ENCODE measurements at regions not wholly inside any gene's neighbourhood (a gene's known extent, or its start where the extent isn't known, plus 50 kb on each side); places are given as distances from the start of the nearest gene placed in this dataset.

GRCh38 chr11:116211147-116211546 is 561.6 kb downstream of the BUD13 start:
- no peak for DNase-seq

GRCh38 chr11:116210663-116211062 is 562.1 kb downstream of the BUD13 start:
- no peak for DNase-seq

GRCh38 chr11:116209255-116209654 is 563.5 kb downstream of the BUD13 start:
- no peak for DNase-seq

DNA sequence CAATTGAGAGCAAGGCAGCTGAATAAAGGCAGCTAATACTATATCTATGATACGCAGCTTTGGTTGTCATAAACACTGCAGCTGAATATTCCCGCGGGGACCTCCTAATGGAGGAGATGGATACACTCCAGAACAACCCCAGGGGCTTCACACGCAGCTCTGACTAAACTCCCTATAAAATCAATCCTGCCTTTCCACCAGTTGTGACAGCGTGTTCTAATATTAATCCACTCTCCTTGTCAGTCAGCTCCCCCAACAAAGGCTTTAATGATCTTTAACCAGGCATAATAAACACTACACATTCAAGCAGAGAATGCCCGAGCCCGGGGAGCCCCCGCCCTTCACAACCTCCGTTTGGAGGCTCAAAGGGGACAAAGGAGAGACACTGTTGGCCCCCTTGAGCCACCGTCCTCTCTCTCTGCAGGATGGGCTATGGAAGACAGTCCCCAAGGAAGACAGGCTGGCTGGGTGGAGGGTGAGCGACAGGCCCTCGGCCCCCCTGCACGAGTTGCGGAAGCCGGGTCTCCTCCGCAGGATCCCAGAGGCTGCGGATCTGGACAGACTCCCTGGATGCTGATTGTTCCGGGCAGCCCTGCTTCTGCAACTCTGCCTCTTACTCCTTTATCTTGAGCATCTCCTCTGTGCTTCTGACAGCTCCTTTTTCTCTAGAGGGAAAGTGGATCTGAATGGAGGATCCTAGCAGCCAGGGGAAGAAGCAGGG is 565.2 kb downstream of the BUD13 start:
- DNase-seq = no peak

DNA sequence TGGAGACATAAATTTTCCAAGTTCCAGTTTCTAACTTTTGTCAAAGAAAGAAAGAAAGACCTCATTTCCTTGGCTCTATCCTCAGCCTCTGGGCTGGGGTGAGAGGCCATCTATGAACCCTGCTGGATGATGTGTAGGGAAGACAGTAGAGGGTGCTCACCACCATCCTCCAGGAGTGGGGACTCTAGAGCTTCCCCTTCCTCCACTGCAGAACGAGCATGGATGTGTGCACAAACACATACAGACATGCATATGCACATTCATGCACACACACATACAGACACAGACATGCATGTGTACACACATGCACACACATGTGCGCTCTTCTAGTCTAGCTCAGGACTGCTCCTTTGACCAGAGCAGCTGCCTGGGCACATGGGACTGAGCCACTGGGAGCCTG is 565.8 kb downstream of the BUD13 start:
- no peak for DNase-seq

GRCh38 chr11:116202922-116203321 is 569.9 kb downstream of the BUD13 start:
- DNase-seq = no peak

DNA sequence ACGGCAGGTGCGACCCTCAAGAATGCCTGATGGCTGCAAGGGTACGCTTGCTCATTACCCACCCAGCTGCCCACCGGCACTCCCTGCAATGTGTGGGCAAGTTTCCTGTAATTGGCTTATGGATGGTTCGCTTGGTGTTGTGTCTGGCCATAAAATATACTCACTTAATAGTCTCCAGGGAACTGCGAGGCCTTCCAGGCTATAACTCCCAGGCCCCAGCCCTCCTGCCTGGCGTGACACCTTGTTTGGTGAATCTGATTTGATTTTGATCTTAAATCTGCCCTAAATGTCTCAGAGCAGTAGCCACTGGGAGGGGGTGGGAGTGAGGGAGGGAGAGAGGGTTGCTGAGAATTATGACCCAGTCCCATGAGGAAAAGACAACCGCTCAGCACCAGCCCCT is 572.2 kb downstream of the BUD13 start:
- no peak for DNase-seq

DNA sequence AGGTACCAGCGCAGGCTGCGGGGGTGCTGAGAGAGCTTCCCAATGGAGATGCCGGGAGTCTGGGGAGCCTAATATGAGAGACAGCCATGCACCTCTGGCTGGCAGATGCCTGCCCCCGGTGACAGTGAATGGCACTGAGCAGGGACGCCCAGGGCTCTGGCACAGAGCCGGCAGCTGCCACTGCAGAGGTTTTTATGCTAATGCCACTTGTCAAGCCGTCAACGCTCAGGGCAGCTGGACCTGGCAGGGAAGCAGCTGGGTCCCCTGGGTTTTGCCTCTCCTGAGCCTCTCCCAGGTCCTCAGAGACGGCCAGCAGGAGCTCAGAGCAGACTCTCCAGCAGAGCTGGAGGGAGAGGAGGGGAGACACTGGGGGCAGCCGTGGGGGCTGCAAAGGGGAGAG is 573.6 kb downstream of the BUD13 start:
- no peak for DNase-seq

GRCh38 chr11:116194156-116194904 is 578.5 kb downstream of the BUD13 start:
- peak; percentile 76 for DNase-seq

DNA sequence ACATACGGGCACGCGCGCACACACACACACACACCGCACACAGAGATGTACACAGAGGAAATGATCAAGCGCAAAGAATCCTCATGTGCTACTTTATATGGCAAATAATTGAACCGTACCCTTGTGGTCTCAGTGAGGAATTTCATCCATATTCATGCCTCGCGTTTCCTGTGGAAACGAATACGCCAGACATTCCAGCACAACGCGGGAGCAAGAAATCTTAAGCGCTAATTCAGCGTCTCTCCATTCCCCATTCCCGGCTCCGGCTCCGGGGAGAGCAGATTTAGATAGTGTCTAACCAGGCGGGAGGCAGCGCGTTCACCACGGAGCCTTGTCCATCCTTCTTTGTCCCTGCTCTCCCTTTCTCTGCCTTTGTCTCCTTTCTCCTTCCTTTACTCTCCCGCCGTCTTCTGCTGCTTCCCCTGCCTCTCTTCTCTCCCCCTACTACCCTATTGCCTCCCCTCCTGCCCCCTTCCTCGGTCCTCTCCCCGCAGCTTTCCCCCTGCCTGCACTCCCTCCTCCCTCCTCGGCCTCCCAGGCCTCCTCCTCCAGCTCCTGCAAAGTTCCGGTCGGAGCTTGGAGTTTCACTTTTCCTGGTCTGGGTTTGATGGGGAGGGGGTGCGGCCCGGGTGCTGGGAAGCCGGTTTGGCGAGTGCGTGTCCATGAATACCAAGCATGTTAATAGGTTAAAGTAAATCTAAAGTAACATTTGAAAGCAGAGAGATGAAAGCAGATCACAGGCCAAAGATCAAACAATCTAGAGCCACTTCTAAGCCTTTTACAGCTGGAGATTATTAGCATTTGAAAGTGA is 579.3 kb downstream of the BUD13 start:
- DNase-seq = peak; percentile 84

- peak; percentile 77 for DNase-seq
Observed at GRCh38 chr11:116192509-116193210, 580.1 kb downstream of the BUD13 start.

DNA sequence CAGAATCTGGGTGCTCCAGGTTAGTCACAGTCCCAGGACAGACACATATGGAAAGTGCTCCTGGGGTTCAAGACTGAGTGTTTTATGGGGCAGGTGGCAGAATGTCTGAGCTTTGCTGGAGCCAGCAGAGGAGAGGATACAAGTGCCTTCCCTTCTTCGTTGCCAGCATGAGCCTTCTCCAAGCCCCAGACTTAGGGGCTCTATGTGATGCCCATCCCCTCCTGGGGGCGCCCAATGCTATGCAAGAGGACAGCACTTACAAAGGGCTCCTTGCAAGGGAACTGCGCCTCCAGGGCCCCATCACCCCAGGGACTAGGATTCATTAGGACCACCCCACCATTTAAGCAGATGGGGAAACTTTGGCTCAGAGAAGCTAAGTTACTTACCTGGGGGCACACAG is 581.9 kb downstream of the BUD13 start:
- DNase-seq = no peak

DNA sequence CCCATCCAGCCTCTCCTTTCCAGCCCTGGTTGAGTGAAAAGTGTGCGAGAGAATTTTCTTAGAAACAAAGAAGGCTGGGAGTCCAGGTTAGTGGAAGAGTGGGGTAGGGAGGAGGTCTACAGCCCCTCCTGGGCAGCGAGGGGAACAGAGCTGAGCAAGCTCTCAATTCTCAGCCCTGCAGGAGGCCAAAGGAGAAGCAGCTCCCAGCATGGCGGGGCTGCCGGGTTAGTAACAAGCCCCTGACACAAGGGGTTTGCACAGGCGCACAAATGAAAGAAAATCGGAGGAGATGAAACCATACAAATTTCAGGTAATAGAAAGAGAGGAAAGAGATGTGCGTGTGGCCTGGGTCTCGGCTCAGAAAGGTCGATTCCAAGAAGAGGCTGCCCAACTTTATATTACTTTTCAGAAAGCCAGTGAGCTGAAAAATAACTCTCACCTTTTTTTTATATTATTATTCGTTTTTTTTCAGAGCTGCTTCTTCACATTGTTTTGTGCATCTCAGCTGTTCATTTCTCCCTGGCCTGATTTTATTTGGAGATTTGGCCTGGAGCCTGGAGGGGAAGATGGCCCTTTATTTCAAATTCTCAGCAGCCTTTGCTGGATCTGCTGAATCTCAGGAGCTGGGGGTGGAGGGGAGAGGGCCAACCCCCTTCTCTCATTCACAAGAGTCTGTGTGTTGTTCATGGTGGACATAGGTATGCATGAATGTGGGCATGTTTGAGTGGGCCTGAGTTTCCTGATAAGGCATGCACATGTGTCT is 583.2 kb downstream of the BUD13 start:
- DNase-seq = no peak

- no peak for DNase-seq
Observed at GRCh38 chr11:116188350-116188749, 584.4 kb downstream of the BUD13 start.

DNA sequence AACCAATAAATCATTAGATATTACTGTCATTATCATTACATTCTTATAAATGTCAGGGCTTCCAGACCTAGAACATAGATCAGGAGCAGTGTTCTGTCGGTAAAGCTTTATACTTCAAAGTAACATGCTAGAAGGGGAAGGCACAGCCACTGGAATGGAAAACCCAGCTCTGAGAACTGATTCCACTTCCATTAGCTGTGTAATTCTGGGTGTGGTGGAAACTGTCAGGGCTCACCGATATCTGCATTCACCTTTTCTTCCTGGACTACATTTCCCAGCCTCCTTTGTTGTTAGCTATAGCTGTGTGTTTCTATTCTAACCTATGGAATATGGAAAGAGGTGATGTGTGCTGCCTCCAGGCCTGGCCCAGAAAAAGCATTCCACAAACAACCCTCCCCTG is 585.8 kb downstream of the BUD13 start:
- DNase-seq = no peak

DNA sequence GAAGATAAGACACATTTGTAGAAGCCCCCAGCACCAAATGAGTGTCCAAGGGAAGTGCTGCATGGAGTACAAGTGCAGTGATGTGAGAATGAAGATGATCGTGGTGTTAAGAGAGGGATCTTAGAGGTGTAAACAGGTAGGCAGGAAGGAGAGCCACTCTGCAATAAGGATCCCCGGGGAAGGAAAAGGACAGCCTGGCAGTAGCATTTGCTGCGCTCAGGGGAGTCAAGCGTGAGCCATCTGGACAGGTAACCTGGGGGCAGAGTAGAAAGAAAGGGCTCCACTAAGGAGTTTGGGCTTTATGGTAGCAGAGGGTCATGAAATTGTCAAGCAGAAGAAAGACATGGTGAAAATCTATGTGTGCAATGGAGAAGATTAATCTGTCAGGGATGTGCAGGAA is 587.2 kb downstream of the BUD13 start:
- no peak for DNase-seq

GRCh38 chr11:116184763-116185162 is 588.0 kb downstream of the BUD13 start:
- no peak for DNase-seq

- no peak for DNase-seq
Observed at GRCh38 chr11:116182356-116182966, 590.3 kb downstream of the BUD13 start.

DNA sequence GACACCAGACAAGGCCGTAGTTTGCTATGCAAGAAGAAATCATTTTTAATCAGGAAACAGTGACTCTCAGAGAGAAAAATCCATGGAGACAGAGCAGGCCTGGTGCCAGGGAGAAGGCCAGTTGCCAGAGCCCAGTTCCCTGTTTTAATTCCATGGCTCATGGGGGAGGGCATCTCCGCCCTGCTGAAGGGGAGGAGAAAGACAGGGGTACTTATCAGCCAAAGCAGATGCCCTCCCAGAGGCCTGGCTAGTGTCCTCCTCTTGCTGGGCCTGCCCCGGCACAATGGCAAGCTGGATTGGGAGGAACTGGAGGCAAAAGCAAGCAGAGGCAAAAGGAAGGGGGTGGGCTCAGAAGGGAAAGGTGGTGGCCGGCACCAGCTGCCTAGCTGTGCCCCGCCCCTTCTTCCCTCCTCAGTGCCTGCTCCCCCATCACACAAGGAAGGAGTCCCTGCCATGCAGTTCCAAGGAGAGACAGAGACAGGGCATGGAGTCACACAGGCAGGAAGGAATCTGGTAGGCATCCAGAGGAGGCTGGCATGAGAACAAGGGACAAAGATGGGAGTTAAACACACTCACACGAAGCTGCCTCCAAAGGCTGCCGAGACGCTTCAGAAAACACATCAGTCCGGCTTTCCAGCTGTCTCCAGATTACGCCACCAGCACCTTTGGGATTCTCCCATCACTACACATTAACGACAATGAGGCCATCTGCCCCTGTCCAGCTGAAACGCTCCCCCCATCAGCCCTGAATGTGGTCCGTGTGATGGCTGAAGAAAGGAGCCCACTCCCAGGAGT is 591.8 kb downstream of the BUD13 start:
- DNase-seq = no peak

DNA sequence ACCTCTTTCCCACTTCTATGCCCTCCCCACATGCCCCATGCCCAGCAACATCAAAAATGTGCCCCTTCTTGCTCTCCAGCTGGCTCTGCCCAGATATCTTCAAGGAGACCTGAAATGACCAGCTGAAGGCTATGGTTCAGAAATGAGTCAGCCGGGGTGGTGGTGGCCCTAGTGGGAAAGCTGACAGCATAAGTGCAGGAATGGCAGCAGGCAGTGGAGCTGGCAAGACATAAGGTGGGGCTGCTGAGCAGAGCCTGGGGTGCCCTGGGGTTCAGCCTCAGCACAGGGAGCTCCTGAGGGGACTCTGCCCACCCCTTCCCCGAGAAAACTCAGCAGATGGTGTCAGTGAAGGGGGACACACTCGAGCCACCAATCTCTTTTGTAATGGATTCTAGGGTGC is 593.4 kb downstream of the BUD13 start:
- no peak for DNase-seq
